ENCODE measurements at regions not wholly inside any gene's neighbourhood (a gene's known extent, or its start where the extent isn't known, plus 50 kb on each side); places are given as distances from the start of the nearest gene placed in this dataset.

- no peak overlapping the region for H3K4me2 ChIP-seq (ENCODE audit: low read length)
- H3K36me3 ChIP-seq (ENCODE audit: control insufficient read depth, insufficient read depth, low read length) = no peaks in the 10 kb centered on the region
- H2BK15ac ChIP-seq (replicated peaks; ENCODE audit: low read depth) = no peak overlapping the region
- no peaks in the 10 kb centered on the region for H3K4me1 ChIP-seq (ENCODE audit: control insufficient read depth, low read depth, low read length)
- no peak overlapping the region for H2BK5ac ChIP-seq (ENCODE audit: low read length)
- H3K4me3 ChIP-seq (ENCODE audit: low read length) = no peak overlapping the region
- H4K8ac ChIP-seq (ENCODE audit: low read depth, low read length) = no peak overlapping the region
- DNase-seq = no peak
- no peak overlapping the region for H2AK5ac ChIP-seq (ENCODE audit: low read length)
- H4K5ac ChIP-seq (ENCODE audit: low read length) = no peak overlapping the region
- H3K56ac ChIP-seq (ENCODE audit: low read length) = no peak overlapping the region
- H3K79me2 ChIP-seq (ENCODE audit: control insufficient read depth, insufficient read depth, low read length) = no peaks in the 10 kb centered on the region
- no peak overlapping the region for H3K18ac ChIP-seq (ENCODE audit: low read length)
- H3K4ac ChIP-seq (ENCODE audit: low read depth, low read length) = no peak overlapping the region
- no peak overlapping the region for H3K23ac ChIP-seq (ENCODE audit: low read length)
- no peak overlapping the region for H2BK120ac ChIP-seq (ENCODE audit: low read depth, low read length)
- H3K9ac ChIP-seq (ENCODE audit: low read length) = no peak overlapping the region
- no peaks in the 10 kb centered on the region for H3K27me3 ChIP-seq (ENCODE audit: insufficient read depth, low read length, poor library complexity)
- H3K27ac ChIP-seq (ENCODE audit: low read depth, low read length) = no peak overlapping the region
- H3K79me1 ChIP-seq (ENCODE audit: low read length) = no peaks in the 10 kb centered on the region
- WGBS (ENCODE audit: extremely low coverage, insufficient coverage, low lambda C conversion rate) = no CpG with 5 or more reads among the region's 13 CpGs
Observed at GRCh38 chr15:93486407-93487117, 397.6 kb upstream of the RGMA start.

GRCh38 chr15:93485438-93486327, 396.7 kb upstream of the RGMA start:
- no peak overlapping the region for H3K27ac ChIP-seq (ENCODE audit: low read depth, low read length)
- no peak overlapping the region for H3K4me3 ChIP-seq (ENCODE audit: low read length)
- WGBS (ENCODE audit: extremely low coverage, insufficient coverage, low lambda C conversion rate) = no CpG with 5 or more reads among the region's 11 CpGs

GRCh38 chr15:93483923-93484322, 394.9 kb upstream of the RGMA start:
- Histone ChIP-seq H3K4me2 (ENCODE audit: low read length) (no peak overlapping the region), H3K18ac (ENCODE audit: low read length) (no peak overlapping the region), H2BK5ac (ENCODE audit: low read length) (no peak overlapping the region), H3K36me3 (ENCODE audit: control insufficient read depth, insufficient read depth, low read length) (no peaks in the 10 kb centered on the region), H3K27me3 (ENCODE audit: insufficient read depth, low read length, poor library complexity) (no peaks in the 10 kb centered on the region), H2BK15ac (replicated peaks; ENCODE audit: low read depth) (no peak overlapping the region), H3K79me2 (ENCODE audit: control insufficient read depth, insufficient read depth, low read length) (no peaks in the 10 kb centered on the region), H3K4me3 (ENCODE audit: low read length) (no peak overlapping the region), H4K5ac (ENCODE audit: low read length) (no peak overlapping the region), H2BK120ac (ENCODE audit: low read depth, low read length) (no peak overlapping the region), H3K4ac (ENCODE audit: low read depth, low read length) (no peak overlapping the region), H3K27ac (ENCODE audit: low read depth, low read length) (no peak overlapping the region), H3K9ac (ENCODE audit: low read length) (no peak overlapping the region), H4K8ac (ENCODE audit: low read depth, low read length) (no peak overlapping the region), H3K23ac (ENCODE audit: low read length) (no peak overlapping the region), H3K4me1 (ENCODE audit: control insufficient read depth, low read depth, low read length) (no peaks in the 10 kb centered on the region), H2AK5ac (ENCODE audit: low read length) (no peak overlapping the region), H3K79me1 (ENCODE audit: low read length) (no peaks in the 10 kb centered on the region), H3K56ac (ENCODE audit: low read length) (no peak overlapping the region)
- DNase-seq = no peak
- no CpG with 5 or more reads among the region's 4 CpGs for WGBS (ENCODE audit: extremely low coverage, insufficient coverage, low lambda C conversion rate)

More at GRCh38 chr15:93485438-93486327, 396.7 kb upstream of the RGMA start:
- Histone ChIP-seq H2BK15ac (replicated peaks; ENCODE audit: low read depth) (no peak overlapping the region), H4K8ac (ENCODE audit: low read depth, low read length) (no peak overlapping the region), H3K4ac (ENCODE audit: low read depth, low read length) (no peak overlapping the region), H3K36me3 (ENCODE audit: control insufficient read depth, insufficient read depth, low read length) (no peaks in the 10 kb centered on the region), H3K27me3 (ENCODE audit: insufficient read depth, low read length, poor library complexity) (no peaks in the 10 kb centered on the region), H3K23ac (ENCODE audit: low read length) (no peak overlapping the region), H3K79me2 (ENCODE audit: control insufficient read depth, insufficient read depth, low read length) (no peaks in the 10 kb centered on the region), H4K5ac (ENCODE audit: low read length) (no peak overlapping the region), H3K9ac (ENCODE audit: low read length) (no peak overlapping the region), H3K79me1 (ENCODE audit: low read length) (no peaks in the 10 kb centered on the region), H3K18ac (ENCODE audit: low read length) (no peak overlapping the region), H3K4me1 (ENCODE audit: control insufficient read depth, low read depth, low read length) (no peaks in the 10 kb centered on the region), H3K56ac (ENCODE audit: low read length) (no peak overlapping the region), H2BK120ac (ENCODE audit: low read depth, low read length) (no peak overlapping the region), H3K4me2 (ENCODE audit: low read length) (no peak overlapping the region), H2AK5ac (ENCODE audit: low read length) (no peak overlapping the region), H2BK5ac (ENCODE audit: low read length) (no peak overlapping the region)
- no peak for DNase-seq

GRCh38 chr15:93482731-93483130, 393.7 kb upstream of the RGMA start:
- no peak overlapping the region for H3K4me3 ChIP-seq (ENCODE audit: low read length)
- no peaks in the 10 kb centered on the region for H3K36me3 ChIP-seq (ENCODE audit: control insufficient read depth, insufficient read depth, low read length)
- H3K4me2 ChIP-seq (ENCODE audit: low read length) = no peak overlapping the region
- H4K5ac ChIP-seq (ENCODE audit: low read length) = no peak overlapping the region
- H2BK5ac ChIP-seq (ENCODE audit: low read length) = no peak overlapping the region
- H3K9ac ChIP-seq (ENCODE audit: low read length) = no peak overlapping the region
- no peak overlapping the region for H3K23ac ChIP-seq (ENCODE audit: low read length)
- H4K8ac ChIP-seq (ENCODE audit: low read depth, low read length) = no peak overlapping the region
- H2BK15ac ChIP-seq (replicated peaks; ENCODE audit: low read depth) = no peak overlapping the region
- H3K4me1 ChIP-seq (ENCODE audit: control insufficient read depth, low read depth, low read length) = no peaks in the 10 kb centered on the region
- H2AK5ac ChIP-seq (ENCODE audit: low read length) = no peak overlapping the region
- no peak for DNase-seq
- WGBS (ENCODE audit: extremely low coverage, insufficient coverage, low lambda C conversion rate) = no CpG with 5 or more reads among the region's 6 CpGs
- no peak overlapping the region for H3K27ac ChIP-seq (ENCODE audit: low read depth, low read length)
- no peaks in the 10 kb centered on the region for H3K79me1 ChIP-seq (ENCODE audit: low read length)
- no peak overlapping the region for H2BK120ac ChIP-seq (ENCODE audit: low read depth, low read length)
- no peaks in the 10 kb centered on the region for H3K79me2 ChIP-seq (ENCODE audit: control insufficient read depth, insufficient read depth, low read length)
- H3K27me3 ChIP-seq (ENCODE audit: insufficient read depth, low read length, poor library complexity) = no peaks in the 10 kb centered on the region
- no peak overlapping the region for H3K18ac ChIP-seq (ENCODE audit: low read length)
- no peak overlapping the region for H3K4ac ChIP-seq (ENCODE audit: low read depth, low read length)
- no peak overlapping the region for H3K56ac ChIP-seq (ENCODE audit: low read length)

- Histone ChIP-seq H3K4me1 (ENCODE audit: control insufficient read depth, low read depth, low read length) (peaks cover 2% of the 10 kb centered on the region), H3K4me3 (ENCODE audit: low read length) (no peak overlapping the region), H3K23ac (ENCODE audit: low read length) (no peak overlapping the region), H3K27me3 (ENCODE audit: insufficient read depth, low read length, poor library complexity) (no peaks in the 10 kb centered on the region), H3K4ac (ENCODE audit: low read depth, low read length) (no peak overlapping the region), H2AK5ac (ENCODE audit: low read length) (no peak overlapping the region), H2BK120ac (ENCODE audit: low read depth, low read length) (no peak overlapping the region), H3K56ac (ENCODE audit: low read length) (no peak overlapping the region), H3K36me3 (ENCODE audit: control insufficient read depth, insufficient read depth, low read length) (no peaks in the 10 kb centered on the region), H3K18ac (ENCODE audit: low read length) (no peak overlapping the region), H3K4me2 (ENCODE audit: low read length) (no peak overlapping the region), H2BK15ac (replicated peaks; ENCODE audit: low read depth) (no peak overlapping the region), H3K9ac (ENCODE audit: low read length) (no peak overlapping the region), H2BK5ac (ENCODE audit: low read length) (no peak overlapping the region), H3K79me2 (ENCODE audit: control insufficient read depth, insufficient read depth, low read length) (no peaks in the 10 kb centered on the region), H3K27ac (ENCODE audit: low read depth, low read length) (no peak overlapping the region), H3K79me1 (ENCODE audit: low read length) (no peaks in the 10 kb centered on the region), H4K5ac (ENCODE audit: low read length) (no peak overlapping the region), H4K8ac (ENCODE audit: low read depth, low read length) (no peak overlapping the region)
- WGBS (ENCODE audit: extremely low coverage, insufficient coverage, low lambda C conversion rate) = no CpG with 5 or more reads among the region's 2 CpGs
- DNase-seq = no peak
Observed at GRCh38 chr15:93479715-93480114, 390.7 kb upstream of the RGMA start.
